SK-N-SH treated with all-trans-retinoic acid at 6 μM for 48 hours (cell line): ENCODE measurements at regions not wholly inside any gene's neighbourhood (a gene's known extent, or its start where the extent isn't known, plus 50 kb on each side); places are given as distances from the start of the nearest gene placed in this dataset.

Source experiments
- ATAC-seq: fragments of 200-7000 bp; cut with Tn5 transposase; 3 replicates; pipeline ENCODE4 v1.9.1; 2020; ENCODE audit warnings: mild to moderate bottlenecking, moderate library complexity
- ARNTL ChIP-seq: fragments of 450-650 bp; formaldehyde crosslinking; IDR thresholded peaks from 2 replicates; pipeline ENCODE4 v1.5.0; 2020; ENCODE audit warnings: low read depth, mild to moderate bottlenecking, moderate library complexity, borderline replicate concordance
- CSDC2 ChIP-seq: fragments of 250-450 bp; sonication (Bioruptor Pico); IDR thresholded peaks from 2 replicates; pipeline ENCODE4 v1.5.0; 2020; ENCODE audit warnings: mild to moderate bottlenecking, moderate library complexity
- CSRNP3 ChIP-seq: fragments of 250-450 bp; sonication (Bioruptor Pico); IDR thresholded peaks from 2 replicates; pipeline ENCODE4 v1.5.1; 2021; ENCODE audit warnings: mild to moderate bottlenecking, moderate library complexity
- ESRRG ChIP-seq: fragments of 250-450 bp; sonication (Bioruptor Pico); IDR thresholded peaks from 2 replicates; pipeline ENCODE4 v1.6.1; 2021; ENCODE audit warnings: mild to moderate bottlenecking
- GLIS3 ChIP-seq: fragments of 250-450 bp; sonication (Bioruptor Pico); IDR thresholded peaks from 2 replicates; pipeline ENCODE4 v1.5.0; 2020; ENCODE audit warnings: mild to moderate bottlenecking, moderate library complexity
- ISL1 ChIP-seq: fragments of 250-450 bp; sonication (Bioruptor Pico); IDR thresholded peaks from 2 replicates; pipeline ENCODE4 v2.1.2; 2022; ENCODE audit warnings: mild to moderate bottlenecking, moderate library complexity
- OSR1 ChIP-seq: fragments of 250-450 bp; sonication (Bioruptor Pico); IDR thresholded peaks from 2 replicates; pipeline ENCODE4 v1.8.0; 2022; ENCODE audit warnings: moderate library complexity, mild to moderate bottlenecking, inconsistent platforms
- POU6F1 ChIP-seq: fragments of 250-450 bp; sonication (Bioruptor Pico); IDR thresholded peaks from 2 replicates; pipeline ENCODE4 v1.8.0; 2021; ENCODE audit warnings: low read depth, mild to moderate bottlenecking, moderate library complexity, borderline replicate concordance
- RARB ChIP-seq: fragments of 250-450 bp; sonication (Bioruptor Pico); IDR thresholded peaks from 2 replicates; pipeline ENCODE4 v1.8.0; 2021; ENCODE audit warnings: mild to moderate bottlenecking, moderate library complexity
- SNAI2 ChIP-seq: fragments of 250-450 bp; sonication (Bioruptor Pico); IDR thresholded peaks from 2 replicates; pipeline ENCODE4 v1.5.0; 2020; ENCODE audit warnings: mild to moderate bottlenecking, moderate library complexity
- TCF4 ChIP-seq: fragments of 250-450 bp; sonication (Bioruptor Pico); IDR thresholded peaks from 2 replicates; pipeline ENCODE4 v1.8.0; 2021; ENCODE audit warnings: mild to moderate bottlenecking, moderate library complexity, borderline replicate concordance
- TOX ChIP-seq: fragments of 250-450 bp; sonication (Bioruptor Pico); IDR thresholded peaks from 2 replicates; pipeline ENCODE4 v1.8.0; 2021; ENCODE audit warnings: mild to moderate bottlenecking, moderate library complexity, borderline replicate concordance
- ZC3H10 ChIP-seq: fragments of 250-450 bp; sonication (Bioruptor Pico); IDR thresholded peaks from 2 replicates; pipeline ENCODE4 v1.5.1; 2021; ENCODE audit warnings: mild to moderate bottlenecking, moderate library complexity
- ZFP3 ChIP-seq: fragments of 250-450 bp; sonication (Bioruptor Pico); IDR thresholded peaks from 2 replicates; pipeline ENCODE4 v1.5.0; 2020; ENCODE audit warnings: mild to moderate bottlenecking, moderate library complexity
- ZNF565 ChIP-seq: fragments of 450-650 bp; formaldehyde crosslinking; conservative IDR thresholded peaks from 2 replicates; pipeline ENCODE4 v1.5.0; 2020; ENCODE audit warnings: low read depth, mild to moderate bottlenecking, moderate library complexity
- ZNF70 ChIP-seq: fragments of 450-650 bp; formaldehyde crosslinking; IDR thresholded peaks from 2 replicates; pipeline ENCODE4 v1.5.0; 2020; ENCODE audit warnings: mild to moderate bottlenecking, moderate library complexity
- ZNF8 ChIP-seq: fragments of 450-650 bp; formaldehyde crosslinking; IDR thresholded peaks from 2 replicates; pipeline ENCODE4 v1.5.0; 2020; ENCODE audit warnings: mild to moderate bottlenecking, moderate library complexity
- TF ChIP-seq, protein P1 (sequence below): fragments of 250-450 bp; sonication (Bioruptor Pico); IDR thresholded peaks from 2 replicates; pipeline ENCODE4 v1.8.0; 2020; ENCODE audit warnings: mild to moderate bottlenecking, moderate library complexity, borderline replicate concordance
- TF ChIP-seq, protein P2 (sequence below): fragments of 250-450 bp; sonication (Bioruptor Pico); IDR thresholded peaks from 2 replicates; pipeline ENCODE4 v1.5.1; 2020; ENCODE audit warnings: low read depth, mild to moderate bottlenecking, moderate library complexity

- TF ChIP-seq CSRNP3 (CRISPR knock-in tag) (no peak), ARNTL (CRISPR knock-in tag) (no peak), ZNF8 (CRISPR knock-in tag) (no peak), TCF4 (CRISPR knock-in tag) (no peak), ZNF70 (no peak), POU6F1 (no peak), GLIS3 (CRISPR knock-in tag) (no peak), ZC3H10 (no peak), ZFP3 (CRISPR knock-in tag) (no peak), RARB (CRISPR knock-in tag) (no peak), OSR1 (no peak), SNAI2 (no peak), ISL1 (no peak), ESRRG (CRISPR knock-in tag) (no peak), TOX (CRISPR knock-in tag) (no peak), ZNF565 (CRISPR knock-in tag) (no peak), CSDC2 (no peak)
- TF ChIP-seq, protein P1, sequence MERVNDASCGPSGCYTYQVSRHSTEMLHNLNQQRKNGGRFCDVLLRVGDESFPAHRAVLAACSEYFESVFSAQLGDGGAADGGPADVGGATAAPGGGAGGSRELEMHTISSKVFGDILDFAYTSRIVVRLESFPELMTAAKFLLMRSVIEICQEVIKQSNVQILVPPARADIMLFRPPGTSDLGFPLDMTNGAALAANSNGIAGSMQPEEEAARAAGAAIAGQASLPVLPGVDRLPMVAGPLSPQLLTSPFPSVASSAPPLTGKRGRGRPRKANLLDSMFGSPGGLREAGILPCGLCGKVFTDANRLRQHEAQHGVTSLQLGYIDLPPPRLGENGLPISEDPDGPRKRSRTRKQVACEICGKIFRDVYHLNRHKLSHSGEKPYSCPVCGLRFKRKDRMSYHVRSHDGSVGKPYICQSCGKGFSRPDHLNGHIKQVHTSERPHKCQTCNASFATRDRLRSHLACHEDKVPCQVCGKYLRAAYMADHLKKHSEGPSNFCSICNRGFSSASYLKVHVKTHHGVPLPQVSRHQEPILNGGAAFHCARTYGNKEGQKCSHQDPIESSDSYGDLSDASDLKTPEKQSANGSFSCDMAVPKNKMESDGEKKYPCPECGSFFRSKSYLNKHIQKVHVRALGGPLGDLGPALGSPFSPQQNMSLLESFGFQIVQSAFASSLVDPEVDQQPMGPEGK (CRISPR knock-in tag) = no peak
- TF ChIP-seq, protein P2, sequence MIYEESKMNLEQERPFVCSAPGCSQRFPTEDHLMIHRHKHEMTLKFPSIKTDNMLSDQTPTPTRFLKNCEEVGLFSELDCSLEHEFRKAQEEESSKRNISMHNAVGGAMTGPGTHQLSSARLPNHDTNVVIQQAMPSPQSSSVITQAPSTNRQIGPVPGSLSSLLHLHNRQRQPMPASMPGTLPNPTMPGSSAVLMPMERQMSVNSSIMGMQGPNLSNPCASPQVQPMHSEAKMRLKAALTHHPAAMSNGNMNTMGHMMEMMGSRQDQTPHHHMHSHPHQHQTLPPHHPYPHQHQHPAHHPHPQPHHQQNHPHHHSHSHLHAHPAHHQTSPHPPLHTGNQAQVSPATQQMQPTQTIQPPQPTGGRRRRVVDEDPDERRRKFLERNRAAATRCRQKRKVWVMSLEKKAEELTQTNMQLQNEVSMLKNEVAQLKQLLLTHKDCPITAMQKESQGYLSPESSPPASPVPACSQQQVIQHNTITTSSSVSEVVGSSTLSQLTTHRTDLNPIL (CRISPR knock-in tag) = no peak
- ATAC-seq = no peak
These were observed 50.9 kb upstream of the MAP3K13 start for GRCh38 chr3:185311991-185312390.
